ENCODE measurements at regions not wholly inside any gene's neighbourhood (a gene's known extent, or its start where the extent isn't known, plus 50 kb on each side); places are given as distances from the start of the nearest gene placed in this dataset.

DNA sequence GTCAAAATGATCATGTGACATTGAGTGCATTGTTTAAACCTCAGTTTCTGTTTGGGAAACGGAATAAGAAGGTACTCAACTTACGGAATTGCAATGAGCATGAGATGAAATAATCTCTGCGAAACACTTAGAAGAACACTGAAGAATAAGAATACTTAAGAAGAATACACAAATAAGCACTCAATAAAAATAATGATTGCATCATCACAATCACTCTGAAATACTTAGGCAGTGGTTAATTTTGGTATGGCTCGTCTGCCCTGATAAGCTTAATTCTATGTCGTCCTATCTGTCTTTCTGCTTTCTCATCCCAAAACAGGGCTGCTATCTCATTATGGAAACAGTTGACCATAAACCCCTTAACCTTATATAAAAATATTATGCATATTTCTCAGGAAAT lies 823.6 kb downstream of the DIAPH3 start:
- Histone ChIP-seq H3K4me1 (ENCODE audit: insufficient read depth, low read length, poor library complexity, severe bottlenecking) (peaks cover 16% of the 10 kb centered on the region), H3K4me3 (ENCODE audit: low read depth, low read length, poor library complexity, severe bottlenecking) (no peak overlapping the region), H3K27ac (ENCODE audit: low read depth, low read length, poor library complexity, severe bottlenecking) (no peak overlapping the region), H3K36me3 (ENCODE audit: insufficient read depth, low read length, poor library complexity, severe bottlenecking) (no peaks in the 10 kb centered on the region), H3K27me3 (replicated peaks; ENCODE audit: insufficient read depth, low read depth, low read length, poor library complexity) (no peaks in the 10 kb centered on the region), H3K9me3 (ENCODE audit: low read depth, low read length, poor library complexity, severe bottlenecking) (no peaks in the 10 kb centered on the region)
- ChIA-PET CTCF (no interaction called here), POLR2A (ENCODE audit: low non-redundant PET) (no interaction called here)
- intact Hi-C loops (cut with micrococcal nuclease; ENCODE audit: unreplicated experiment): no loop called here
- BruUV-seq (replicated peaks): no TSS peak
- no peak for TF ChIP-seq EZH2 (IDR thresholded peaks at IDR 0.05; ENCODE audit: borderline replicate concordance, low read depth, low read length, poor library complexity, severe bottlenecking)
- no peak for TF ChIP-seq CTCF (conservative IDR thresholded peaks at IDR 0.05; ENCODE audit: low read depth, low read length)
- DNase-seq (ENCODE audit: low spot score): no peak

- ChIA-PET POLR2A (ENCODE audit: low non-redundant PET) (no interaction called here), CTCF (no interaction called here)
- peaks cover 16% of the 10 kb centered on the region for H3K4me1 ChIP-seq (ENCODE audit: insufficient read depth, low read length, poor library complexity, severe bottlenecking)
- H3K4me3 ChIP-seq (ENCODE audit: low read depth, low read length, poor library complexity, severe bottlenecking): no peak overlapping the region
- no peaks in the 10 kb centered on the region for H3K27me3 ChIP-seq (replicated peaks; ENCODE audit: insufficient read depth, low read depth, low read length, poor library complexity)
- intact Hi-C loops (cut with micrococcal nuclease; ENCODE audit: unreplicated experiment): no loop called here
- no peak overlapping the region for H3K27ac ChIP-seq (ENCODE audit: low read depth, low read length, poor library complexity, severe bottlenecking)
- no peak for TF ChIP-seq EZH2 (IDR thresholded peaks at IDR 0.05; ENCODE audit: borderline replicate concordance, low read depth, low read length, poor library complexity, severe bottlenecking)
- TF ChIP-seq CTCF (conservative IDR thresholded peaks at IDR 0.05; ENCODE audit: low read depth, low read length): no peak
- no peak for DNase-seq (ENCODE audit: low spot score)
- no peaks in the 10 kb centered on the region for H3K9me3 ChIP-seq (ENCODE audit: low read depth, low read length, poor library complexity, severe bottlenecking)
- no peaks in the 10 kb centered on the region for H3K36me3 ChIP-seq (ENCODE audit: insufficient read depth, low read length, poor library complexity, severe bottlenecking)
- no TSS peak for BruUV-seq (replicated peaks)
Measured at GRCh38 chr13:59340581-59340980, 823.1 kb downstream of the DIAPH3 start.

DNA sequence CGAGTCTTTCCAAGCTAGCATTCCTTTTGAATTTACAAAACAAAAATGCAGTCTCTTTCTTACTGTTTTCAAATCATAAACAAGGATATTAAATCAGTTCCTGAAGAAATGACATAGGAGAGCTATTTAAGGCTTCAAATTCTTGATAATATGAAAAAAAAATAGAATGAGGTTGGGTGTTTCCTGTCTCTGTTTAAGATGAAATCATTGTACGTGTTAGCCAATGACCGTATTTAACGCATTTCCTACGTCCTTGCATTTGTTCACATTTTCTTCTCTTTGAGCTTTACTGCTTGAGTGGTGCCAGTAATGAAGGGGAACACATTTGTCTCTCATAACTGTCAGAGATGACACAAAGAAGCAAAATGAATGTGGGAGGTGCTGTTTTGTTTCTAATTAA lies 821.3 kb downstream of the DIAPH3 start:
- Histone ChIP-seq H3K36me3 (ENCODE audit: insufficient read depth, low read length, poor library complexity, severe bottlenecking) (no peaks in the 10 kb centered on the region), H3K27ac (ENCODE audit: low read depth, low read length, poor library complexity, severe bottlenecking) (no peak overlapping the region), H3K4me1 (ENCODE audit: insufficient read depth, low read length, poor library complexity, severe bottlenecking) (peaks cover 6% of the 10 kb centered on the region), H3K9me3 (ENCODE audit: low read depth, low read length, poor library complexity, severe bottlenecking) (no peaks in the 10 kb centered on the region), H3K27me3 (replicated peaks; ENCODE audit: insufficient read depth, low read depth, low read length, poor library complexity) (no peaks in the 10 kb centered on the region), H3K4me3 (ENCODE audit: low read depth, low read length, poor library complexity, severe bottlenecking) (no peak overlapping the region)
- intact Hi-C loops (cut with micrococcal nuclease; ENCODE audit: unreplicated experiment): no loop called here
- TF ChIP-seq CTCF (conservative IDR thresholded peaks at IDR 0.05; ENCODE audit: low read depth, low read length): no peak
- no peak for TF ChIP-seq EZH2 (IDR thresholded peaks at IDR 0.05; ENCODE audit: borderline replicate concordance, low read depth, low read length, poor library complexity, severe bottlenecking)
- ChIA-PET POLR2A (ENCODE audit: low non-redundant PET) (no interaction called here), CTCF (no interaction called here)
- no peak for DNase-seq (ENCODE audit: low spot score)
- BruUV-seq (replicated peaks): no TSS peak

All from A673 (cell line).